ENCODE measurements at regions not wholly inside any gene's neighbourhood (a gene's known extent, or its start where the extent isn't known, plus 50 kb on each side); places are given as distances from the start of the nearest gene placed in this dataset.

GRCh38 chr17:33811984-33812577 lies 443.0 kb upstream of the CCL2 start:
- no peaks in the 10 kb centered on the region for H3K9me3 ChIP-seq (ENCODE audit: control extremely low read depth in 1 of 3, control insufficient read depth in 2 of 3, insufficient read depth in 1 of 3, low read length in 2 of 3)
- H3K4me2 ChIP-seq (replicated peaks; ENCODE audit: low read depth, low read length, poor library complexity, severe bottlenecking), result no peak overlapping the region
- H3K79me2 ChIP-seq (ENCODE audit: control insufficient read depth, insufficient read depth, low read length), result no peaks in the 10 kb centered on the region
- peaks cover 0 to 2% (median 0%) of the 10 kb centered on the region in 4 experiments for H3K27me3 ChIP-seq (replicated peaks in 1 of 4; ENCODE audit: control extremely low read depth in 1 of 4, control insufficient read depth in 3 of 4, insufficient read depth in 4 of 4, low read length in 3 of 4)
- no peak for DNase-seq
- H3K4me1 ChIP-seq (ENCODE audit: control insufficient read depth in 2 of 2, insufficient read depth in 2 of 2, low read length in 2 of 2), result no peaks in the 10 kb centered on the region
- peaks cover 9% of the 10 kb centered on the region for H3K27me3 Mint-ChIP-seq
- no peaks in the 10 kb centered on the region for H3K4me1 Mint-ChIP-seq
- POLR2A ChIA-PET, result no interaction called here
- H3K4me3 Mint-ChIP-seq, result no peak overlapping the region
- no peak overlapping the region for H3K4me3 ChIP-seq (ENCODE audit: control extremely low read depth in 1 of 5, extremely low read depth in 1 of 5, insufficient read depth in 1 of 5, low read depth in 2 of 5, low read length in 4 of 5)
- H3K36me3 ChIP-seq (replicated peaks in 1 of 2; ENCODE audit: control extremely low read depth in 1 of 2, control insufficient read depth in 1 of 2, extremely low read depth in 1 of 2, insufficient read depth in 2 of 2, low read length in 1 of 2), result no peaks in the 10 kb centered on the region
- no peak for ATAC-seq (ENCODE audit: low read depth)
- no peak overlapping the region for H3K27ac ChIP-seq (ENCODE audit: low read length in 2 of 2)
- CTCF ChIA-PET, result interaction anchor here (1.1 kb wide), 1 partner anchor 20 kb away, joined by 3 read pairs; no protein-coding TSS in a partner anchor
- H2AFZ ChIP-seq (ENCODE audit: insufficient read depth, low read depth, low read length, poor library complexity, severe bottlenecking), result no peak overlapping the region
- no peaks in the 10 kb centered on the region for H3K9me3 Mint-ChIP-seq (ENCODE audit: insufficient read depth)
- 25% methylated on average over 1 of the region's 4 CpGs for WGBS (ENCODE audit: insufficient coverage)
- no peak for TF ChIP-seq EZH2 (IDR thresholded peaks at IDR 0.05; ENCODE audit: borderline replicate concordance, insufficient read depth, low read depth, low read length, poor library complexity, severe bottlenecking)
- TF ChIP-seq CTCF (IDR thresholded peaks at IDR 0.05), result no peak
- no peaks in the 10 kb centered on the region for H4K20me1 ChIP-seq (ENCODE audit: control insufficient read depth, insufficient read depth, low read length, poor library complexity, severe bottlenecking)
- no peak overlapping the region for H3K27ac Mint-ChIP-seq
- H3K9ac ChIP-seq (ENCODE audit: low read length), result no peak overlapping the region
- intact Hi-C loops (cut with micrococcal nuclease), result no loop called here

GRCh38 chr17:33814852-33815251 lies 440.2 kb upstream of the CCL2 start:
- POLR2A ChIA-PET, result no interaction called here
- H3K79me2 ChIP-seq (ENCODE audit: control insufficient read depth, insufficient read depth, low read length), result no peaks in the 10 kb centered on the region
- ATAC-seq (ENCODE audit: low read depth) (no peak), DNase-seq (no peak)
- TF ChIP-seq CTCF (IDR thresholded peaks at IDR 0.05) (no peak), EZH2 (IDR thresholded peaks at IDR 0.05; ENCODE audit: borderline replicate concordance, insufficient read depth, low read depth, low read length, poor library complexity, severe bottlenecking) (no peak)
- H3K36me3 ChIP-seq (replicated peaks in 1 of 2; ENCODE audit: control extremely low read depth in 1 of 2, control insufficient read depth in 1 of 2, extremely low read depth in 1 of 2, insufficient read depth in 2 of 2, low read length in 1 of 2), result no peaks in the 10 kb centered on the region
- H3K4me3 ChIP-seq (ENCODE audit: control extremely low read depth in 1 of 5, extremely low read depth in 1 of 5, insufficient read depth in 1 of 5, low read depth in 2 of 5, low read length in 4 of 5), result no peak overlapping the region
- H3K27ac ChIP-seq (ENCODE audit: low read length in 2 of 2), result no peak overlapping the region
- Mint-ChIP-seq H3K27ac (no peak overlapping the region), H3K27me3 (peaks cover 4% of the 10 kb centered on the region), H3K4me1 (no peaks in the 10 kb centered on the region), H3K9me3 (ENCODE audit: insufficient read depth) (no peaks in the 10 kb centered on the region), H3K4me3 (no peak overlapping the region)
- no peak overlapping the region for H3K4me2 ChIP-seq (replicated peaks; ENCODE audit: low read depth, low read length, poor library complexity, severe bottlenecking)
- H3K9ac ChIP-seq (ENCODE audit: low read length), result no peak overlapping the region
- CTCF ChIA-PET, result no interaction called here
- 73% methylated on average over 2 of the region's 2 CpGs for WGBS (ENCODE audit: insufficient coverage)
- no peaks in the 10 kb centered on the region for H4K20me1 ChIP-seq (ENCODE audit: control insufficient read depth, insufficient read depth, low read length, poor library complexity, severe bottlenecking)
- no peaks in the 10 kb centered on the region for H3K4me1 ChIP-seq (ENCODE audit: control insufficient read depth in 2 of 2, insufficient read depth in 2 of 2, low read length in 2 of 2)
- intact Hi-C loops (cut with micrococcal nuclease), result no loop called here
- H3K27me3 ChIP-seq (replicated peaks in 1 of 4; ENCODE audit: control extremely low read depth in 1 of 4, control insufficient read depth in 3 of 4, insufficient read depth in 4 of 4, low read length in 3 of 4), result peaks cover 0 to 2% (median 0%) of the 10 kb centered on the region in 4 experiments
- no peak overlapping the region for H2AFZ ChIP-seq (ENCODE audit: insufficient read depth, low read depth, low read length, poor library complexity, severe bottlenecking)
- H3K9me3 ChIP-seq (ENCODE audit: control extremely low read depth in 1 of 3, control insufficient read depth in 2 of 3, insufficient read depth in 1 of 3, low read length in 2 of 3), result no peaks in the 10 kb centered on the region
